CD14-positive monocyte (primary cell): ENCODE measurements at regions not wholly inside any gene's neighbourhood (a gene's known extent, or its start where the extent isn't known, plus 50 kb on each side); places are given as distances from the start of the nearest gene placed in this dataset.

Experiments
- DNase-seq, 3 donors: peaks; one replicate each; pipeline ENCODE4 v3.0.0-alpha.2; 2011 to 2022
- H2AFZ ChIP-seq: 2 replicates; pipeline ENCODE4 v1.6.0; 2012; ENCODE audit warnings: mild to moderate bottlenecking, low read depth, low read length, inconsistent platforms; ENCODE audit not compliant: insufficient read depth, poor library complexity, severe bottlenecking
- H3K27ac ChIP-seq, 2 donors: 1 replicate in 1 of 2; 2 replicates in 1 of 2; pipeline ENCODE4 v1.5.1; 2012 to 2013; ENCODE audit warnings: low read length in 2 of 2, control low read depth in 1 of 2, inconsistent platforms in 1 of 2, low read depth in 1 of 2, mild to moderate bottlenecking in 1 of 2
- H3K27me3 ChIP-seq, 2 donors: one replicate each; pipeline versions ENCODE4 v1.6.0 to v1.6.1; 2011 to 2013; ENCODE audit warnings: low read length in 2 of 2; ENCODE audit not compliant: control insufficient read depth in 2 of 2, insufficient read depth in 2 of 2
- H3K36me3 ChIP-seq, 2 donors: replicated peaks in 1 of 2; 1 replicate in 1 of 2; 2 replicates in 1 of 2; pipeline versions ENCODE4 v1.5.1 to v1.6.1; 2012 to 2013; ENCODE audit warnings: low read length in 2 of 2, control low read depth in 1 of 2, inconsistent platforms in 1 of 2, mild to moderate bottlenecking in 1 of 2; ENCODE audit not compliant: insufficient read depth in 2 of 2, control insufficient read depth in 1 of 2
- H3K4me1 ChIP-seq, 2 donors: 1 replicate in 1 of 2; 2 replicates in 1 of 2; pipeline versions ENCODE4 v1.5.1 to v1.6.1; 2012 to 2013; ENCODE audit warnings: low read length in 2 of 2, control low read depth in 1 of 2, inconsistent platforms in 1 of 2, mild to moderate bottlenecking in 1 of 2, moderate library complexity in 1 of 2; ENCODE audit not compliant: insufficient read depth in 2 of 2, control insufficient read depth in 1 of 2
- H3K4me2 ChIP-seq: replicated peaks from 2 replicates; pipeline ENCODE3; 2012; ENCODE audit warnings: low read length, moderate library complexity, mild to moderate bottlenecking; ENCODE audit not compliant: poor library complexity, severe bottlenecking; ENCODE audit errors: extremely low read depth
- H3K4me3 ChIP-seq, 3 experiments: fragments of 200-600 bp in 1 of 3; sonication (generic) in 1 of 3; replicated peaks in 1 of 3; 1 replicate in 2 of 3; 2 replicates in 1 of 3; pipeline ENCODE4 v1.5.1; 2011 to 2013; ENCODE audit warnings: low read length in 3 of 3, mild to moderate bottlenecking in 3 of 3, control low read depth in 2 of 3, low read depth in 2 of 3, inconsistent platforms in 1 of 3, moderate library complexity in 1 of 3
- H3K79me2 ChIP-seq: 2 replicates; pipeline ENCODE4 v1.6.0; 2012; ENCODE audit warnings: mild to moderate bottlenecking, control low read depth, inconsistent platforms, low read length, moderate library complexity; ENCODE audit not compliant: insufficient read depth
- H3K9ac ChIP-seq: 2 replicates; pipeline ENCODE4 v1.6.0; 2017; ENCODE audit warnings: low read length, mild to moderate bottlenecking; ENCODE audit not compliant: insufficient read depth, poor library complexity, severe bottlenecking
- H3K9me3 ChIP-seq, 2 donors: replicated peaks in 1 of 2; 1 replicate in 1 of 2; 2 replicates in 1 of 2; pipeline versions ENCODE4 v1.5.1 to v1.6.1; 2012 to 2013; ENCODE audit warnings: low read length in 2 of 2, control low read depth in 1 of 2; ENCODE audit not compliant: control insufficient read depth in 1 of 2, insufficient read depth in 1 of 2
- H4K20me1 ChIP-seq: 2 replicates; pipeline ENCODE4 v1.6.0; 2012; ENCODE audit warnings: mild to moderate bottlenecking, low read length, control low read depth, moderate library complexity; ENCODE audit not compliant: insufficient read depth
- H3K27ac Mint-ChIP-seq, 7 donors: one replicate each; pipeline ENCODE4 v1.8.0; 2020; ENCODE audit warnings: mild to moderate bottlenecking in 7 of 7, mixed read lengths in 7 of 7, moderate library complexity in 6 of 7, inconsistent platforms in 2 of 7
- H3K27me3 Mint-ChIP-seq, 3 donors: one replicate each; pipeline ENCODE4 v1.8.0; 2021 to 2022; ENCODE audit warnings: low read depth in 3 of 3, mild to moderate bottlenecking in 3 of 3, mixed read lengths in 3 of 3, moderate library complexity in 3 of 3, inconsistent platforms in 1 of 3
- H3K36me3 Mint-ChIP-seq, 2 donors: one replicate each; pipeline ENCODE4 v1.8.0; 2020; ENCODE audit warnings: mixed read lengths in 2 of 2, inconsistent platforms in 1 of 2, mild to moderate bottlenecking in 1 of 2
- H3K4me1 Mint-ChIP-seq: one replicate; pipeline ENCODE4 v1.8.0; 2020; ENCODE audit warnings: mild to moderate bottlenecking, mixed read lengths
- H3K4me3 Mint-ChIP-seq, 2 donors: one replicate each; pipeline ENCODE4 v1.8.0; 2020; ENCODE audit warnings: mild to moderate bottlenecking in 2 of 2, mixed read lengths in 2 of 2, moderate library complexity in 1 of 2
- H3K9me3 Mint-ChIP-seq, 7 donors: one replicate each; pipeline ENCODE4 v1.8.0; 2020 to 2022; ENCODE audit warnings: mixed read lengths in 7 of 7, mild to moderate bottlenecking in 6 of 7, moderate library complexity in 6 of 7, inconsistent platforms in 2 of 7
- CTCF ChIP-seq: fragments of 200-600 bp; IDR thresholded peaks from one replicate; pipeline ENCODE4 v1.8.0; 2022; ENCODE audit warnings: antibody characterized with exemption, mild to moderate bottlenecking
- WGBS: methylation state at CpG from one replicate; pipeline ENCODE4 v1.1.5; 2013; ENCODE audit warnings: missing lambda C conversion rate; ENCODE audit not compliant: insufficient coverage; 5-methylcytosine and 5-hydroxymethylcytosine counted together
- intact Hi-C, 2 donors: fragments of 100-400 bp; cut with micrococcal nuclease; formaldehyde crosslinking; loops; one replicate each; pipeline versions ENCODE4 v1.15.0 to v1.15.1; 2023

DNA sequence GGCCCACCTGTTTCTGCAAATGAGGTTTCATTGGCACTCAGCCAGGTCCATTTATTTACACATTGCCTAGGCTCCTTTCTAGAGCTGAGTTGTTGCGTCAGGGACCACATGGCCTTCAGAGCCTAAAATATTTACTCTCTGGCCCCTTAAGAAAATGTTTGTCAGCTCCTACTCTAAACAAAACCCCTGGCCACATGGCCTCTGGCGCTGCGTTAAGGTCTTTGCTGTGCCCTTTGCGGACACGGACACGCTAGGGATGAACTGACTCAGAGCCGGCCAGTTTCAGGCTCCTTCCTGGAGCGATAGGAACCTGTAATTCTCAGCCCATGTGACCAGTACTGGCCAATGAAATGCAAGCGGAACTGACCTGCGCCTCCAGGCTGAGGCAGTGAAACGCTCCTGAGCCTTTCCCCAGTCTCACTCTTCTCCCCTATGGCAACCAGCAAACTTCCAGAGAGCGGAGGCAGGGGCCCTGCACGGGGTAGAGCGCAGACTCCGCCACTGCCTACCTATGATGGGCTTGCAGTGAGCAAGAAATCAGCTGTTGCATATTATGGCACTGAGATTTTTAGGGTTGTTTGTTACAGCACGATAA is 160.3 kb downstream of the ETS2 start:
- Mint-ChIP-seq H3K27me3 (peaks cover 0 to 3% (median 2%) of the 10 kb centered on the region in 3 donors), H3K27ac (peak overlapping the region in 2 of 7 donors; percentile 50 to 58), H3K4me1 (peaks cover 2% of the 10 kb centered on the region), H3K9me3 (peaks cover 0 to 9% (median 4%) of the 10 kb centered on the region in 7 donors), H3K36me3 (no peaks in the 10 kb centered on the region), H3K4me3 (peak overlapping the region in 1 of 2 donors; percentile 26)
- Histone ChIP-seq H3K9ac (no peak overlapping the region), H3K4me1 (no peaks in the 10 kb centered on the region), H3K4me3 (no peak overlapping the region), H3K27me3 (no peaks in the 10 kb centered on the region), H2AFZ (no peak overlapping the region), H3K4me2 (no peak overlapping the region), H3K36me3 (no peaks in the 10 kb centered on the region), H3K79me2 (no peaks in the 10 kb centered on the region), H3K27ac (no peak overlapping the region), H4K20me1 (no peaks in the 10 kb centered on the region), H3K9me3 (no peaks in the 10 kb centered on the region)
- peak in 1 of 3 donors; percentile 12 for DNase-seq
- TF ChIP-seq CTCF: no peak
- 93% methylated on average over 10 of the region's 16 CpGs for WGBS
- intact Hi-C loops: no loop called here

- H3K27me3 Mint-ChIP-seq: peaks cover 0 to 3% (median 2%) of the 10 kb centered on the region in 3 donors
- H3K36me3 Mint-ChIP-seq: no peaks in the 10 kb centered on the region
- Histone ChIP-seq H3K4me1 (no peaks in the 10 kb centered on the region), H4K20me1 (no peaks in the 10 kb centered on the region), H3K4me3 (no peak overlapping the region), H3K27me3 (no peaks in the 10 kb centered on the region), H3K9me3 (no peaks in the 10 kb centered on the region), H3K36me3 (no peaks in the 10 kb centered on the region), H3K9ac (no peak overlapping the region), H3K79me2 (no peaks in the 10 kb centered on the region), H3K4me2 (no peak overlapping the region), H2AFZ (no peak overlapping the region), H3K27ac (no peak overlapping the region)
- H3K4me1 Mint-ChIP-seq: peaks cover 2% of the 10 kb centered on the region
- no peak overlapping the region for H3K27ac Mint-ChIP-seq
- 90% methylated on average over 8 of the region's 8 CpGs for WGBS
- H3K4me3 Mint-ChIP-seq: no peak overlapping the region
- peaks cover 0 to 9% (median 4%) of the 10 kb centered on the region in 7 donors for H3K9me3 Mint-ChIP-seq
- intact Hi-C loops: no loop called here
- DNase-seq: no peak
- no peak for TF ChIP-seq CTCF
Observed at GRCh38 chr21:38965241-38965640, 159.5 kb downstream of the ETS2 start.
